NCI-H1048 (cell line): ENCODE measurements at regions not wholly inside any gene's neighbourhood (a gene's known extent, or its start where the extent isn't known, plus 50 kb on each side); places are given as distances from the start of the nearest gene placed in this dataset.
"Not testable (repeated sequence)": the region's sequence is repeated elsewhere in the genome, so short reads cannot be mapped to it uniquely, and the experiment has no call there.

Source experiments
- DNase-seq: peaks from one replicate; lab custom pipeline; 2025; lab: John Stamatoyannopoulos, UW

DNA sequence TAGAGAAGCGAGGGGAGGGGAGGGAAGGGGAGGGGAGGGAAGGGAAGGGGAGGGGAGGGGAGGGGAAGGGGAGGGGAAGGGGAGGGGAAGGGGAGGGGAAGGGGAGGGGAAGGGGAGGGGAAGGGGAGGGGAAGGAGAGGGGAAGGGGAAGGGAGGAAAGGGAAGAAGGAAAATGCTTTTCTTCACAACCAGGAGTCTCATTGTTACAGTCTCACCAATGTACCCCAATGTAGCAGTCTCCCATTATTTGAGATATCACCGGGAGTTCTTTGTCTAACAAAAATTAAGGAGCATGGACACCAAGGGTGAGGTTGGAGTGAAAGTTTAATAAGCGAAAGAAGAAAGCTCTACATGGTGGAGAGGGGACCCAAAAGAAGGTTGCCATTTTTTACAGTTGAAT, 1148.0 kb upstream of the ACVR2A start:
- not testable (repeated sequence) for DNase-seq

DNA sequence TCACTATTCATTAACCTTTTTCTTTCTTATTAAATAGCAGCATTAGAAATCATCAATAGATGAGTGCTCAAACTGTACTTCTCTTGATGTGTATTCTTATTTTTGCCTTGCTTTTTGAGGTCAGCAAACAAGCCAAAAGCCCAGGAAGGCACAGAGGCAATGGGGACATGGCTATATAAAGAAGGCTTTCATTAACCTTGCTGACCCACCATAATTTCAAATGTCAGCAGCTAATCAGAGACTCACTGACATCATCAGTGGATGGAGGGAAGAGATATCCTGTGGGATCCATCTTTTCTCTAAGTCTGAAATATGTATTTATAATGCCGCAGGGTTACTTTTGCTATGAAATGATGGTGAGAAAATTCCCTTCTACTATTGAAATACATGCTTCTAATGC, 1162.8 kb upstream of the ACVR2A start:
- no peak for DNase-seq

DNA sequence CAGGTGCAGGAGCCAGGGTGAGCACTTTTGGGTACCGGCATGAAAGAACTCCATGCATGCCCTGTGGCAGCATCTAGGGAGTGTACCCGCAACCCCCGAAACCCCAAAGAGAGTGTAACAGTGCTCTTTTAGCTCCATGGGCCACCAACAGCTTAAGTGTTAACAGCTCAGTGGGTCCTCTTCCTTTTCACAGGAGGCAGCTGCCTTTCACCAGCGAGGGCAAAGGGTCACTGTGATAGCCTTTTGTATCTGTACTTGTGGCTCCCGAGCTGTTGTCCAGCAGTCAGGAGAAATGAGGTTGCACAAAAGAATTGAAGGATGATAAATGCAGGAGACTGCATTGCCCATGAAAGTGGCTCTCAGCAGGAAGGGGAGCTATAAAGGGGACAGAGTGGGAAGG, 1166.3 kb upstream of the ACVR2A start:
- DNase-seq: no peak

DNA sequence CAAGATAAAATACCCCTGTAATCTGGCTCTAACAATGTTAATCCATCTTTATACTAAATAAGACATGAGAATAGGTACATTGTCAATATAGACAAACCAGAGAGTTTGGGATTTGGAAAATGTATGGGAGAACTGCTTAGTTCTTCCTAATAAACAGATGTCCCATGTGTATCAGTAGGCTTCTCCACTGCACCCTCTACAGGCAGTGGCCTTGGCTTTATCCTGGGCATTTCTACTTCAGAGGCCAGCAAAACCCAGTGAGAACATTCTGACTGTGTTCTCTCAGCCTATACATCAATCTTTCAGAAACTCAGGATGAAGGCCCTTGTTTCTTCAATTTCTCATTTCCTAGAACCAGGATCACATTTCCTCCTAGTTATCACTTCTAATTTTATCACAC, 1167.5 kb upstream of the ACVR2A start:
- DNase-seq: no peak

DNA sequence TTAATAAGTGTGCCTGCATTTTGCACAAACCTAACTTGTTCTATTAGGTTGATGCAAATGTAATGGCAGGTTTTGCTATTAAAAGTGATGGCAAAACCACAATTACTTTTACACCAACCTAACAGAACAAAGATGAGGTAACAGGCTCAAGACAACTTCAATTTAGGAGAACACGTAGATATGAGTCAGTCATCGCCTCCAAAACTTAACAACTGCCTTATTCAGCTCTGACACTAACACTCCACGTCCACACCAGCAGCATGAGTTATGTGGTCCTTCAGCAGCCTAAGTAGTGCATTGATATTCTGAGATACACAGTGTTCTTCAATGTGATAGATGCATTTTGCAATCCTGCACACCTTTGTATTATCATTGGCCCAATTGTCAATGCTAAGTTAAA, 1175.1 kb upstream of the ACVR2A start:
- DNase-seq: no peak

DNA sequence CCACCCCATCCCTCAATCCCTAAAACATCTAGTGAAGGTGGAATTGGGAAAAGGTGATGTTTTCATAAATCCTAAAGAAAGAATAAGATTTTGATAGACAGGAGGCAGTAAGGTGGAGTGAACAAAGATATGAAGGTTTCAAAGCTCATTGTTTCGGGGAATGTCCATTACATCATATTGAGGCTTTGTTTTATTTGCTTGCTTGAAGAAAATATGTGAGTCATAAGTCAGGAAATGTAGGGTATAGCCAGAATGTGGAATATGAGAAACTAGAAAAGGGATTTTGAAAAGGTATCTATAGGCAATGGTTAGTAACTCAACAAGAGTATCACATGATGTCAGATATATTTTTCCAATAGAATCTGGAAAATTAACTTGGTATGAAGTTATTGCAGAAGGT, 1178.5 kb upstream of the ACVR2A start:
- no peak for DNase-seq

DNA sequence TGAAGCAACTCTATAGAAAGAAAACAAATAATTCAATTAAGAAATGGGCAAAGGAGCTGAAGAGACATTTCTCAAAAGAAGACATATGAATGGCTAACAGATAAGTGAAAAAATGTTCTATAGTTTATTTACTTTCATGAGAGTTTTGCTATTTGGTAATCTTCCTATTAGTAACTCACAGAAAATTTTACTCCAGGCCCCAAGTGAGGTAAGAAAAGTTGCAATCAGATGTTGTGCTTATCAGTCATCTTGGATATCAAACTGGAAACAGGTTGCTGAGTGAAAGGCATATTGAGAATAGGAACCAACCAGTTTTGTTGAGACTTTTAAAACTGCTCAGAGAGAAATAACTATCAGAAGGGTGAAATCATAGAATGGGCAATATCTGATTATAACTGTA, 1179.0 kb upstream of the ACVR2A start:
- DNase-seq: no peak

DNA sequence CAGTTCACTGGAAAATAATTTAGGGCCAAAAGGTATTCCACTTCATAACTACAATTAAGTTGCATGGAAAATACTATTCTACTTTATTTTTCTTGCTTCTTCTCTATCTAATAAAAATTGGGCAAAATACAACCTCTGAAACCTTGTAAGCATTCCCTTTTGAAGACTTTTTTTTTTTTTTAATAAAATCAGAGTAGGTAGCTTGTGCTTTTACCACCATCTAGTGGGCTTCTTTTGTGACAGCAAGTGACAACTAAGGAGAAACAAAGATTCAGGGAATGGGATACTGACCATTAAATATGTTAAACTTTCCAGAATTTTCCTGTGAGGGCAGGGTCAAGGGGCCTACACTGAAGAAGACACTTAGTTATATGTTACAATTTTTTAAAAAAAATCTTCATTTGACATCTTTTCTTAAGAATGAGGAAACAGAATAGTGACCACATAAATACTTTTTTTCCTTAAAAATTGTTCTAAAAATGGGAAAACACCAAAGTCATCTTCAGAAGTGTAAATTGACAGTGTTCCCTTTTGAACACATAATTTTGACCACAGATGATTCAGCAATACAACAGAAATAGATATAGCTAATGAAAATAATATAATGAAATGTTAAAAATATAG, 1183.2 kb upstream of the ACVR2A start:
- DNase-seq: peak; percentile 33

DNA sequence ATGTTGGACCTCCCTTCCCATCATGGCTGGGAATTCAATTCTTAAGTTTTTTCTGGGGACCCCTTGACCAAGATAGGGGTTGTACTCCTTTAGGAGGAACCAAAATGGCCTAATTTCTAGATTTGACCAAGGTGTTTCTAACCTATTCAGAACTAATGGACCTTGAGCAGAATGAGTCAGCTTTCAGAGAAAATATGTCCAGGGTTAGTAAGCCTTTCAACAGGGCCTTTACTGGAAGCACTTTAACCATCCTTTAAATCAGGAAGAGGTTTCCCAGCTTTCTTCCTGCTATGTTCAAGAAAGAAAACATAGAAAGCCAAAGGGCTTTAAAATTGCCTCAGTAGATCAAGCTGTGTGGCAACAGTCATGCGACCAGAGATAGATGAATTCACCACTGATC, 1184.9 kb upstream of the ACVR2A start:
- no peak for DNase-seq

DNA sequence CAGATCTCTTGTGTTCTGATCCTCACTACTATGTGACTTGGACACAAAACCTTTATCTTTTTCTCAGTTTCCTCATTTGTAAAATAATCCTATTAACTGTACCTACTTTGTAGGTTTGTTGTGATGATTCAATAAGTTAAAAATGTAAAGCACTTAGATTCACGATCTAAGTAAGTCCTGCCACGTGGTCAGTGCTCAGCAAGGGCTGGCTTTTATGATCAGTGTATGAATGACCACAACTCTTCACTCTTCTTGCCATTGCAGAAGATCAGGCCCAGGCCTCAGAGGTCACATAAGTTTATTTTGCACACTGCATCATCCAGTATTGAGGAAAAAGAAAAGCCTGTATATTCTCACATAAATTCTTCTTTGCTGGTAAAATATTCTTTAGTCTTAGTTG, 1192.5 kb upstream of the ACVR2A start:
- no peak for DNase-seq

DNA sequence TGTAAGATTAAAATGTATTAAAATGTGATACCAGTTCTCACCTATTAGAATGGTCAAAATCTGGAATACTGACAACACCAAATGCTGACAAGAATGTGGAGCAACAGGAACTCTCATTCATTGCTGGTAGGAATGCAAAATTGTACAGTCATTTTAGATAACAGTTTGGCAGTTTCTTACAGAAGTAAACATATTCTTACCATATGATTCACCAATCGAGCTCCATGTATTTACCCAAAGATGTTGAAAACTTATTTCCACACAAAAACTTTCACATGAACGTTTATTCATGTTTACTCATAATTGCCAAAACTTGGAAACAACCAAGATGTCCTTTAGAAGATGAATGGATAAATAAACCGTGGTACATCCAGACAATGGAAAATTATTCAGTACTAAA, 1193.5 kb upstream of the ACVR2A start:
- DNase-seq: no peak

DNA sequence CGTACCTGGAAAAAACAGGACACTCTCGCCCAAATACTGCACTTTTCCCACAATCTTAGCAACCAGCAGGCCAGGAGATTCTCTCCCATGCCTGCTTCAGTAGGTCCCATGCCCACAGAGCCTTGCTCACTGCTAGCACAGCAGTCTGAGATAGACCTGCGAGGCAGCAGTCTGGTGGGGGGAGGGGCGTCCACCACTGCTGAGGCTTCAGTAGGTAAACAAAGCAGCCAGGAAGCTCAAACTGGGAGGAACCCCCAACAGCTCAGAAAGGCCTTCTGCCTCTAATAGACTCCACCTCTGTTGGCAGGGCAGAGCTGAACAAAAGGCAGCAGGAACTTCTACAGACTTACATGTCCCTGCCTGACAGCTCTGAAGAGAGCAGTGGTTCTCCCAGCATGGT, 1202.8 kb upstream of the ACVR2A start:
- DNase-seq: no peak

DNA sequence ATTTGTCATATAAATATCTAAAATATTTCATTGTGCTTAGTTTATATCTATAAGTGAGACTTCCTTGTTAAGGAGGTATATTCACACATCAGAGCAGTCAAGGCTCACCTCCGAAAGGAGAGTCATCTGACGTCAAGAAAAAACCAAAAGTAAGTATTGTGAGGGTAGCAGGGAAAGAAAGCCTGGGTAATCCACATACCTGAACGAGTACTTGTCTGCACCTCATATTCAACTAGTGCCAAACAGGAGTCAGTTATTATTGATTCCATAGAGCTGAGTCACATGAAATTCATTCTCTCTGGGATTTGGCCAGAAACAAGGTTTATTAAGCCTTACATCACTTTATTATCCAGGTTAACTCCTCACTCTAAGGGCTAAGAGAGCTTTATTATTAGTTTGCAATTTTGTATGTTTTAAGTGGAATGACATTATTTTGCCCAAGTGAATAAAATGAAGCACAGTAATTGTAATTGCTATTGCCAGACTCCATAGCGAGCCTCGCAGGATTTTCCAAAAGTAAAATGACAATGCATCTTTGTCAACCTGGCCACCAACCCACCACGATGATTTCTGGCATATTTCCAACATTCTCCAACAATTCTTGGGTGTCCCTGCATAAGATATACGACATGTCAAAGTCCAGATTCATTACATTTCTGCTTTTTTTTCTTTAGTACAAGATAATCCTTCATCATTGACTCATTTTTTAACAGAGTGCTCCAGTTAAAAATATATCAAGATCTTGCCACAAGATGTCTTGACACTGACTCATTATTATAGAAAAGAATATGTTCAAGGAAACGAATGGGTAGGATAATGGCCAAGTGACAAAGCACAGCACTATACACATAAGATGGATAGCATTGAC, 1210.4 kb upstream of the ACVR2A start:
- DNase-seq: no peak

DNA sequence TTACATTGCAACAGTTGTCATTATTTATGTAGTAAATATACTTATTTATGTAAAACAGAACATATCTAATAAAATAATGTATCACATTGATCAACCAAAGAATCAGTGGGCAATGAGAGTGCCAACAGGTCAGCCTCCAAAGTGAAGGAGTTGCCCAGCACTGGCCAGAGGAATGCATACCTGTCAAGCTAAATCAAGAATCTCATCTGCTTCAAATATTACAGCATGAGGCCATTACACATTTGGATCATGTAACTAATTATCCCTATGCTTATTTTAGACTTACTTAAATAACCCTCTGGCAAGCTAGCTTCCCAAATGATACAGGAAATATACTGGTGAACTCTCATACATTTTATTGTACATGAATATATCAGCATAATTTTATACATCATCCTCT, 1211.7 kb upstream of the ACVR2A start:
- DNase-seq: no peak

DNA sequence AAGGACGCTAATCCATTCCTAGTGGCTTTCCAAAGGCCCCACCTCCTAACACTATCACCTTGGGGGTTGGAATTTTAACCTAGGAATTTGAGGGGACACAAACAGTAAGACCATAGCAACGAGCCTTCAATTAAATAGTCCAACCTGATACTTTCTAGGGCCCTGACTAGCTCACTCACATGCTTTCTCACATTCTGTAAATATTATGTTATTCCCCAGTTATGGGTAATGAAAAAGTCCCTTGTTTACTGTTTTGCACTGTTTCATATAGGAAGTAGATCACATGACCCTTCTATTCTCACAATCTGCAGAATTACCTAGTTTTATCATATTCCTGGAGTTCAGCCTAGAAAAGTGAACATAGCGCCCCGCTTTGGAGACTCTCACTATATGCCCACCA, 1212.1 kb upstream of the ACVR2A start:
- no peak for DNase-seq

DNA sequence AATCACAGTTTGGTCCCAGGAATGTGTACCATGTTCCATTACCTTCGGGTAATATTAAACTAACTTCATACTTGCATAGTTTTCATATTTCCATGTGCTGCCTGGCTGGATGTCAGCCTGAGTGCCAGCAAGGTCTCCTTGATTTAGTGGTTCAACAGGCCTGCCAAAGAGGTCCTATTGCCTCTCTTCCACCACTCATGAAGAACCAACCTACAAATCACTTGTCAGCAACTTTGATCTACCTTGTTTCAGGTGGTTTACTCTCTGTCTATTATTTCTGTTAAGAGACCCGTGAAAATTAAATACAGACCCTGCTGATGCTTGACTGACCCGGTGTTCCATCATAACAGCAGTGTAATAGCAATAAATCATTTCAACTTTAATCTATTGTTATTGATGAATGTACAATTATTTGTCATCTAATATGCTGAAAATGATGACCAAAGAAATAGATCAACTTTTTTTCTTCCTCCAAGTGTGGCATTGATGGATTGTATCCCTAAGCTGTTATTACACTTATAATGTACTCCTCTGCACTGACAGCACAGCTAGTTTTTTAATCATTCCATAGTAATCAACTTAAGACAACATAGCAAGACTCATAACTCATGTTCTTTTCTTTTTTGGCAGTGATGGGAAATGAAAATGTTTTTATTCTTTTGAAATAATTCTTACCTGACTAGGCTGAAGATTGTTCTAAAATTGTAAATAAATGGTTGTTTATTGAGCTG, 1220.2 kb upstream of the ACVR2A start:
- no peak for DNase-seq

DNA sequence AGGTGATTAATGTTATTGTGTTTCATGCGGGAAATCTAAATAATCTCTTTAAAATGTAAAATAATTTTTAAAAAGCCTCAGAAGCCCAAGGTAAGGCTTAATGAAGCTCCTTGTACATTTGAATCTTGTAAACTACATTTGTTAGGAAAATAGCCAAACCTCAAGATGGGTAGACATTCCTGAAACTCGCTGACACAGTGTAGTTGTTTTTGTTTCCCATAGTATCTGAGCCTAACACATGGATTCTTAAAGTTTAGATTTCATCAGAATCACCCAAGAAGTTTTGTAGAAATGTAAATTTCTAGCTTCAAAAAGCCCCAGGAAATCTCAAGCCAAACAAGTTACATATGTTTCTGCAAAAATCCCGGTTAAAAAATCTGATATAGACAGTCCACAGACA, 1221.1 kb upstream of the ACVR2A start:
- DNase-seq: no peak

DNA sequence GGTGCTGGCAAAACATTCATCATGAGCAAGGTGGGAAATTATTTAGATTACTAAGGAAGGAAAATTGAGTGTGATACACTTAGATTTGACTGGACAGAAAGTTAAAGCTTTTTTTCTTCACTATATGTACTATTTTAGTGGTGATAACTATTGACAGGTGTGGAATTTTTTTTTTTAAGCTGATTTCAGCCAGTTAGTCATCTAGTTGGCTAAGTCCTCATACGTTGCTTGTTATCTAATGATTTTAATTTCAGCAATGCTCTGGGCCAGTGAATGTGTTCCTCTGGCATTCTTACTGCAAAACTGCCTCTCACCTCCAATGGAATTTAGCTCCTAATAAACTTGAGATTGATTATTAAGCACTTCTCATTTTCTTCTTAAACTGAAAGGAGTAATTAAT, 1223.2 kb upstream of the ACVR2A start:
- DNase-seq: no peak

DNA sequence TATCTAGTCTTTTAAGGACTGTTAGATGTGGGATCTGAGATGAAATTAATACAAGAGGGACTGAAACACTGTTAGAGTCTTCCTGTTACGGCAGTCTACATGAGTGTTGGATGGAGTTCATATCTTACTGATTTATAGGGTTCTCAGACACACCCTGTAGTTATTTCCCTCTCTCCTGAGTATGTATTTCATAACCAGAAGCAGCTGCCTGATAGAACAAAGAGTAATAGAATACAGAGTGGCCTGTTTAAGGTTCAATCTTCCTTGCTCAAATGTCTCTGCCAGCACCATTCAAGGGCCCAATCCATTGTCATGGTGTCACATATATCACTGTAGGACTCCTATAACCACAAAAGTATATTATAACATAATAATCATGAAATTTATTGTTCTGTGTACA, 1229.1 kb upstream of the ACVR2A start:
- no peak for DNase-seq

DNA sequence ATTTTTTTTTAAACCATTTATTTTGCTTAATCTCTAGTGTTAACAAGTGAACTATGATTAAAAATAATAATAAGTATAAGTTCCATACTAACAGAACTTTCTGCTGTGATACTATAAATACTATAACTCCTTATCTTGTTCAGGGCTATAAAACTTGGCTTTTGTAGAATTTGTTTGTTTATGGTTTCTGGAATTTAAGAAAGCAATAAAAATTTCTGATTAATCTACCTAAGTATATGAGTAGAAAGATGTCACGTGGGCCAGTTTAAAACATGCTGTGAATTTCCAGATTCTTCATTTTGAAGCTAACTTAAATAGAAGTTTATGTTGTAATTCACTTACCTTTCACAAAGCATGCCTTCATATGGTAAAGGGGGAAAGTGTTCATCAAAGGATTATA, 1236.3 kb upstream of the ACVR2A start:
- DNase-seq: no peak

DNA sequence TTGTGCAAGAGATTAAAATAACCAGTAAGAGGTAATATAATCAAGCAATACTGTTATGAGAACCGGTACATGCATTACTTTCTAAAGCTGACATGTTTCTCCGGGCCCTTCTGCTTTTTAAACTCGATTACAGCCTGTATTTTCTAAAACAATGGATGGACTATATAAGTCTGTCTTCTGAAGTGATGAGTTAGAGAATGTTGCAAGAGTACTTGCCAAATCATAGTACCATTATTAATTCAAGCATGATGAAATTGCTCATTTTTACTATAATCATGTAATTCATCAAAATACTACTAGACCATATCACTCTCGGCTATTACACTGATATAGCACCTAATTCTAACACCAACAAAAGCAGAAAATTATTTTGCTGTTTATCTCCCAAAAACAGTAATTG, 1240.3 kb upstream of the ACVR2A start:
- no peak for DNase-seq

DNA sequence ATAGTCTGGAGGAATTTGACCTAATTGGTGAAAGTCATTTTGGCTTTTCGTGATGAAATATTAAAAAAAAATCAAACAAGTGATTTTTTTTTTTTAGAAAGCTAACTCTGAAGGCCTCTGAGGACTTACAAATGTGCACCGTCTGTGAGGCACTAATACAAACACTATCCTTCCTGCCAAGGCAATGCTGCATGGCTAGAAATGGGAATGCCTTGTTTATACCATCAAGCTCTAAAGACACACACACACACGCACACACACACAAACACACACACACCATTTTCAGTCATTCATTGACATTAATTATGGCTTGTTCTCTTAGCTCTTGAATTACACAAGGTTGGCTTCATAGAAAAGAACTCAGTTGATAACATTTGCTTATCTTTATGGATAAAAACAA, 1242.0 kb upstream of the ACVR2A start:
- no peak for DNase-seq

DNA sequence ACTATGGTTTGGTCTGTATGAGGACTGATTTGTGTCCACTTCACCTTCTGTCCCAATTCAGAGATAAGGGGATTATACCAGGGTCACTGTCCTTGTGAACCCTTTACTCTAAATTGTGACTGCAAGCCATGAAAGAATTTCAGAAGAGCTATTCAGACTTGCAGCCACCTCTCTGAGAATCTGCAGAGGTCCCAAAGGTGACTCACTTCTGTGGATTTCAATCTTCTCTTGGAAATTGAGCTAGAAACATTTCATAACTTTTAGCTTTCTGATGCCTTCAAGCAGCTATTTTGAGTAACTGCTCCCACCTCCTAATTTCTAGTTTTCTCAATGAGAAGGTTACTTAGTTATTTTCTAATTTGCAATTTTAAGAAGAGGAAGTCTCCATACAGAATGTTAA, 1242.4 kb upstream of the ACVR2A start:
- no peak for DNase-seq
